Dermis microvascular lymphatic vessel endothelial cell (primary cell): ENCODE measurements at regions not wholly inside any gene's neighbourhood (a gene's known extent, or its start where the extent isn't known, plus 50 kb on each side); places are given as distances from the start of the nearest gene placed in this dataset.

Experiments
- DNase-seq, 2 donors: peaks; one replicate each; pipeline versions ENCODE4 v3.0.0 to v3.0.0-alpha.2; 2010; ENCODE audit warnings: low read depth in 2 of 2

DNA sequence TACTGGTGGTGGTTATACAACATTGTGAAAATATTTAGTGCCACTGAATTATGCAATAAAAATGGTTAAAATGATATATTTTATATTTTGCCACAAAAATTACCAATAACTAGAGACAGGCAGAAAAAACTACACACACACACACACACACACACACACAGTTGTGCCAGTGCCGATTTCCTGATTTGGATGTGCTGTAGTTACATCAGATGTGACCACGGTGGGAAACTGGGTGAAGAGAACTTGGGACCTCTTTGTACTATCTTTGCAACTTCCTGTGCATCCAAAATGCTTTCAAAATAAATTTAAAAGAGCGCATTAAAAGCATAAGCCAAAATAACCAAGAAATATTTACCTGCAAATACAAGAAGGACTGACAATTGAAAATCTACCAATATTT lies 61.6 kb upstream of the CCBE1 start:
- DNase-seq = no peak

- no peak for DNase-seq
Measured at GRCh38 chr18:59758106-59758505, 60.9 kb upstream of the CCBE1 start.

- DNase-seq = no peak
Measured at GRCh38 chr18:59752666-59753065, 55.4 kb upstream of the CCBE1 start.

- DNase-seq = no peak
Measured at GRCh38 chr18:59751186-59751585, 54.0 kb upstream of the CCBE1 start.

DNA sequence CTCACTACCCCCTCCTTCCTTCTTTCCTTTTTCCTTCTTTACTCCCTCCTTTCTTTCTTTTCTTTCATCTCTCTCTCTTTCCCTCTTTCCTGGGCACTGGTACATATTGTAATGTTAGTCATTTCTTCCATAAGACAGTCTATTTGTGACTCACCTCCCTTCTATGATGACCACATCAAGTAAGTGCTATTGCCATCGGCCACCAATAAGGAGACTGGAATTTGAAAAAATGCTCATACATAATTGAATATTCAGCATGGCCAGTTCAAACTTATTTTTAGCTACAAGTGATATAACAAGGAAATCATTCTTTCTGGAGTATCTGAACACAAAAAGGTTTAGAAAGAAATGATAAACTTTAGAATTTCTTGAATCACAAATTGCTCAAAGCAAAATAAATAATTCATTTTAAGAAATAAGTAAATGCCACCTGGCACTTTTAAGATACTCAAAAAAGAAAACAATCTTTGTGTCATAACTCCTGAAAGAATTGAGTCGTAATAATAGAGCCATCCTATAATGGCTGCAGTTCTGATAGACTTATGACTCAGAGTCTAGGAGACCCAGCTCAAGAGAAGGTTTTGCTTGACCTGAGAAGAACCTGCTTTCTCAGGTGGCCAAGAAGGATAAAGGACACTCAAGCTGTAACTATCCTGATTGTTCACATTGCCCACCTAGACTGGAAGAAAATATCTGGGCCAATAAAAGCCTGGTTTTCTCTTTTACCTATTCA lies 51.6 kb upstream of the CCBE1 start:
- peak in 1 of 2 donors; percentile 13 for DNase-seq
